ENCODE measurements at regions not wholly inside any gene's neighbourhood (a gene's known extent, or its start where the extent isn't known, plus 50 kb on each side); places are given as distances from the start of the nearest gene placed in this dataset.

GRCh38 chr20:39789411-39789810 is 827.3 kb downstream of the DHX35 start:
- Histone ChIP-seq H3K36me3 (replicated peaks in 1 of 2; ENCODE audit: control insufficient read depth in 1 of 2, insufficient read depth in 2 of 2, low read length in 2 of 2) (no peaks in the 10 kb centered on the region), H3K27ac (ENCODE audit: low read depth in 1 of 2, low read length in 2 of 2) (no peak overlapping the region), H3K4me2 (replicated peaks; ENCODE audit: extremely low read depth, low read length, poor library complexity, severe bottlenecking) (no peak overlapping the region), H3K9me3 (replicated peaks in 1 of 2; ENCODE audit: control insufficient read depth in 1 of 2, insufficient read depth in 1 of 2, low read length in 2 of 2) (peaks cover 0 to 4% of the 10 kb centered on the region in 2 donors), H3K27me3 (ENCODE audit: control insufficient read depth in 2 of 2, insufficient read depth in 2 of 2, low read length in 2 of 2) (no peaks in the 10 kb centered on the region), H3K9ac (ENCODE audit: insufficient read depth, low read length, poor library complexity, severe bottlenecking) (no peak overlapping the region), H3K4me3 (replicated peaks in 1 of 3; ENCODE audit: low read depth in 2 of 3, low read length in 3 of 3) (no peak overlapping the region), H2AFZ (ENCODE audit: insufficient read depth, low read depth, low read length, poor library complexity, severe bottlenecking) (no peak overlapping the region), H4K20me1 (ENCODE audit: insufficient read depth, low read length) (no peaks in the 10 kb centered on the region), H3K4me1 (ENCODE audit: control insufficient read depth in 1 of 2, insufficient read depth in 2 of 2, low read length in 2 of 2) (no peaks in the 10 kb centered on the region), H3K79me2 (ENCODE audit: insufficient read depth, low read length) (no peaks in the 10 kb centered on the region)
- peaks cover 0 to 9% (median 4%) of the 10 kb centered on the region in 7 donors for H3K9me3 Mint-ChIP-seq
- no peak overlapping the region for H3K27ac Mint-ChIP-seq
- DNase-seq = no peak
- H3K4me1 Mint-ChIP-seq = no peaks in the 10 kb centered on the region
- TF ChIP-seq, protein P1, sequence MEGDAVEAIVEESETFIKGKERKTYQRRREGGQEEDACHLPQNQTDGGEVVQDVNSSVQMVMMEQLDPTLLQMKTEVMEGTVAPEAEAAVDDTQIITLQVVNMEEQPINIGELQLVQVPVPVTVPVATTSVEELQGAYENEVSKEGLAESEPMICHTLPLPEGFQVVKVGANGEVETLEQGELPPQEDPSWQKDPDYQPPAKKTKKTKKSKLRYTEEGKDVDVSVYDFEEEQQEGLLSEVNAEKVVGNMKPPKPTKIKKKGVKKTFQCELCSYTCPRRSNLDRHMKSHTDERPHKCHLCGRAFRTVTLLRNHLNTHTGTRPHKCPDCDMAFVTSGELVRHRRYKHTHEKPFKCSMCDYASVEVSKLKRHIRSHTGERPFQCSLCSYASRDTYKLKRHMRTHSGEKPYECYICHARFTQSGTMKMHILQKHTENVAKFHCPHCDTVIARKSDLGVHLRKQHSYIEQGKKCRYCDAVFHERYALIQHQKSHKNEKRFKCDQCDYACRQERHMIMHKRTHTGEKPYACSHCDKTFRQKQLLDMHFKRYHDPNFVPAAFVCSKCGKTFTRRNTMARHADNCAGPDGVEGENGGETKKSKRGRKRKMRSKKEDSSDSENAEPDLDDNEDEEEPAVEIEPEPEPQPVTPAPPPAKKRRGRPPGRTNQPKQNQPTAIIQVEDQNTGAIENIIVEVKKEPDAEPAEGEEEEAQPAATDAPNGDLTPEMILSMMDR (IDR thresholded peaks at IDR 0.05) = no peak
- no peaks in the 10 kb centered on the region for H3K36me3 Mint-ChIP-seq
- 40% methylated on average over 1 of the region's 3 CpGs for WGBS (ENCODE audit: insufficient coverage)
- peaks cover 0 to 1% (median 0%) of the 10 kb centered on the region in 3 donors for H3K27me3 Mint-ChIP-seq (ENCODE audit: low read depth in 3 of 3)
- H3K4me3 Mint-ChIP-seq = no peak overlapping the region
- intact Hi-C loops (cut with micrococcal nuclease) = no loop called here

GRCh38 chr20:39785252-39785917 is 823.2 kb downstream of the DHX35 start:
- no peaks in the 10 kb centered on the region for H3K27me3 Mint-ChIP-seq (ENCODE audit: low read depth in 3 of 3)
- Histone ChIP-seq H3K4me2 (replicated peaks; ENCODE audit: extremely low read depth, low read length, poor library complexity, severe bottlenecking) (no peak overlapping the region), H3K36me3 (replicated peaks in 1 of 2; ENCODE audit: control insufficient read depth in 1 of 2, insufficient read depth in 2 of 2, low read length in 2 of 2) (no peaks in the 10 kb centered on the region), H4K20me1 (ENCODE audit: insufficient read depth, low read length) (no peaks in the 10 kb centered on the region), H3K9ac (ENCODE audit: insufficient read depth, low read length, poor library complexity, severe bottlenecking) (no peak overlapping the region), H3K79me2 (ENCODE audit: insufficient read depth, low read length) (no peaks in the 10 kb centered on the region), H3K4me3 (replicated peaks in 1 of 3; ENCODE audit: low read depth in 2 of 3, low read length in 3 of 3) (no peak overlapping the region), H2AFZ (ENCODE audit: insufficient read depth, low read depth, low read length, poor library complexity, severe bottlenecking) (no peak overlapping the region), H3K27me3 (ENCODE audit: control insufficient read depth in 2 of 2, insufficient read depth in 2 of 2, low read length in 2 of 2) (no peaks in the 10 kb centered on the region), H3K4me1 (ENCODE audit: control insufficient read depth in 1 of 2, insufficient read depth in 2 of 2, low read length in 2 of 2) (no peaks in the 10 kb centered on the region), H3K27ac (ENCODE audit: low read depth in 1 of 2, low read length in 2 of 2) (no peak overlapping the region), H3K9me3 (replicated peaks in 1 of 2; ENCODE audit: control insufficient read depth in 1 of 2, insufficient read depth in 1 of 2, low read length in 2 of 2) (peaks cover 2 to 13% of the 10 kb centered on the region in 2 donors)
- H3K9me3 Mint-ChIP-seq = peaks cover 0 to 9% (median 4%) of the 10 kb centered on the region in 7 donors
- DNase-seq = no peak
- 78% methylated on average over 1 of the region's 4 CpGs for WGBS (ENCODE audit: insufficient coverage)
- intact Hi-C loops (cut with micrococcal nuclease) = no loop called here
- H3K4me3 Mint-ChIP-seq = no peak overlapping the region
- H3K4me1 Mint-ChIP-seq = no peaks in the 10 kb centered on the region
- H3K36me3 Mint-ChIP-seq = no peaks in the 10 kb centered on the region
- H3K27ac Mint-ChIP-seq = no peak overlapping the region
- TF ChIP-seq, protein P1 (IDR thresholded peaks at IDR 0.05) = no peak
